SHP77 (cell line): ENCODE measurements at regions not wholly inside any gene's neighbourhood (a gene's known extent, or its start where the extent isn't known, plus 50 kb on each side); places are given as distances from the start of the nearest gene placed in this dataset.
A peak's percentile ranks its signal among the peaks of the same experiment; 100 is the strongest.

Experiments used
- DNase-seq, 2 experiments: peaks; one replicate each; lab custom pipeline; 2025; lab: John Stamatoyannopoulos, UW

GRCh38 chr2:219692521-219692920 is 65.1 kb downstream of the SLC4A3 start:
- no peak for DNase-seq

DNA sequence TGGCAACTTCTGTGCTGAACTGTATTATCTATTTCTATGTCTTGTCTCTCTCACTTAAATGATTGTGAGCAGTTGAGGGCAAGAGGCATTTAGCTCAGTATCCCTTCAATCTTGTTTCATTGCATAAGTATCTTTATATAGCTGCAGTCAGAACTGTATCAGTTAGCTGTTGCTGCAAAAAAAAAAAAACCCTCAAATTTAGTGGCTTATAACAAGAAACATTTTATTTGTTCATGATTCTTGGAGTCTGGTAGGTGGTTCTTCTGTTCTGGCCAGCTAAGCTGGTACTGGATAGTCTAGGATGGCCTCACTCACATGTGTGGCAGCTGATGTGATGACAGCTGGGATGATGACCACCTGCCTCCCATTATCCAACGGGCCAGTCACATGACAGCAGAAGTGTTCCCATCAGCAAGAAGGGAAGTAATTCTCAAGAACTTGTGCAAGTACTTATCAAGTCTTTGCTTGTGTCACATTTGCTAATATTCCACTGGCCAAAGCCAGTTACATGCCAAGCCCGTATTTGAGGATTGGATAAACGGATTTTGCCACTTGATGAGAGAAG is 67.8 kb downstream of the SLC4A3 start:
- peak in 1 of 2 experiments; percentile 7 for DNase-seq

GRCh38 chr2:219697811-219698747 is 70.6 kb downstream of the SLC4A3 start:
- no peak for DNase-seq

DNA sequence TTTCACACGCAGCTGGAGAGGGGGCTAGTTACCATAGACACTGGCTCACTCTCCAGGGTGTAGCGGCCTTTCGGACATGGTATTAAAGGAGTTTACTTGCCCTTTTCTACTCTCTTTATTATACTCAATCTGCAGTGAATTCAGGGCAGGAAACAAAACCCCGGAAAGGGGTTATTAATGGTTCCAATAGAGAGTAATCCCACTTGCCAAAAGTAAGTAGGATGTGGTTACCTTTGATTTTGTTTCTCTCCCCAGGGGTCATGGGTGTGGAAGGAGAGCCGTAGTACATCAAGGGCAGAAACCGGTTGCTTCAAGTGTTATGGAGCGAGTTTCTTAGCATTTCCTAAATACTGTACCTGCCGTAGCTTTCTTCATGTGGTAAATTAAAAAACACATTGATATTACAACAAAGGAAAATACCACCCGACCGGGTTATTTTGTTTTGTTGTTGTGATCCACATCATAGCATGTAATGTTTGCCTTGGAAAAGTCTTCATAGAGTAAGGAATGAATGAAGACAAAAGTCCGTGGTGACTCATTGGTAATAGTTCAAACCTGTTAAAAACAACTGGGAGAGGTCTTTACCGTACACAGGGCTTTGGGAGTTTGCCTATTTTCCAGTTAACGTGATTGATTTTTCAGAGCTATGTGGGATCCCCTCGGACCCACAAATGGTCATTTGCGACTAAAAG is 71.5 kb downstream of the SLC4A3 start:
- DNase-seq: no peak

- no peak for DNase-seq
Measured at GRCh38 chr2:219699440-219699821, 72.0 kb downstream of the SLC4A3 start.

DNA sequence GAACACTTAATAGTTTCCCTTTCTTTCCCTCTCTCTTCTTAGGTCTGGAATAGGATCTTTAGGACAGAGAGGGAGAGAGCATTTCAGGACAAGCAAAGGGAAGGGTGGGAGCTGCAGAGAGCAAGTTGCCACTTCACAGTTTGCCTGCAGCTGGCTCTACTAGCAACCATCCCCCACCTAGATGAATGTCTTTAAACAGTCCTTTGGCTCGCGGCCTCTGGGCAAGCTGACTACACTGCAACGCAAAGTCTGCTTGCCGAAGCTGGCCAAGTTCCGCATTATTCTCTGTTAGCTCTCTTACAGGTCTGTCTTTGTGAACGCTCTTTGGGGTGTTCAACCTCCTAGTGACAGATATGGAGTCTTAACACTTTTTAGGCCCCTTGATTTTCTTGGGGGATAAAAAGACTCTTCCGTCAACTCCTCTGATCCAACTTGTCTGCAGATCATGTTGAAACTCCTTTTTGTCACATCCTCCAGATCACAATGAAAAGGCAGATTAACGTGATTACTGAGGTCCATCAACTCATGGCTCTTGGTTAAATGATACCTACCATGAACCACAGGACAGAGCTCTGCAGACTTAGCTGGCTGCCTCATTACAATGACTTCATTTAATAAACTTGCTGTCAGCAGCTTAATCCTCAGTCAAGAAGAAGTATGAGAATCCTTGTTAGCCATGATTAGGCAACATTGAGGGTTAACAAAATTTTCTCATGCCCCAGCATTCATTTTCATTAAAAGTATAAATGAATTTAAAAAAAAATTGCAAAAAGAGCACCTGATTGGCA is 74.6 kb downstream of the SLC4A3 start:
- peak in 1 of 2 experiments; percentile 27 for DNase-seq

DNA sequence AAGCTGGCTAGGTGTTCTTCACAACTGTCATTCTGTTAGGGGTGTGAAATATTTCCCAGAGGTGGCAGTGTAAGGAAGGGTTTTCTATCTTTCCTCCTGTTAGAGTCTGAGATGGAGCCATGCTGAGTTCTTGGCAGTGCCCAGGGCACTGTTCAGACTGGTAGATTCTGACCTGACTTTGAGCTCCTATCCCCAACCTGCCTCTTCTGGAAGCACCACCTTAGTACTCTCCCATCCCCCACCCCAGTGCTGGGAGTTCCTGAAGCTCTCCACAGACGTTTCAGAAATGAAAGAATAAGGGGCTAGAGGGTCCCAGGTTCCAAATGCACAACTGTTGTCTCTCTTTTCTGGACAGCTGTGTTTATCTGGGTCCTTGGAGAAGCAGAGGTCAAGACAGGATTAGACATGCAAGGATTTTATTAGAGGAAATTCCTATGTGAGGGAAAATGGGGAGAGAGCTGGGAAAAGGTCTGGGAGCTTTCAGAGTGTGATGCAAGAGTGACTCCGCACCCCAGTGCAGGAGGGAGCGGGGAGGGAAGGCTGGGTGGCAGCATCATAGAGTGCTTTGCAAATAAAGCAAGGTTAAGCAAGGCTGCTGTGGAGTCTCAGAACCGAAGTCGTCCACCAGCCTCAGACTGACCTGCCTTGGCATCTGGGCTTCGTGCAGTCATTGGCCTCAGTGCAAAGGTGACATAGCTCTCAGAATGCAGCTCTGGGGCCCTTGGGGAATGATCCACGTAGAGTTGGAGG is 75.5 kb downstream of the SLC4A3 start:
- no peak for DNase-seq

DNA sequence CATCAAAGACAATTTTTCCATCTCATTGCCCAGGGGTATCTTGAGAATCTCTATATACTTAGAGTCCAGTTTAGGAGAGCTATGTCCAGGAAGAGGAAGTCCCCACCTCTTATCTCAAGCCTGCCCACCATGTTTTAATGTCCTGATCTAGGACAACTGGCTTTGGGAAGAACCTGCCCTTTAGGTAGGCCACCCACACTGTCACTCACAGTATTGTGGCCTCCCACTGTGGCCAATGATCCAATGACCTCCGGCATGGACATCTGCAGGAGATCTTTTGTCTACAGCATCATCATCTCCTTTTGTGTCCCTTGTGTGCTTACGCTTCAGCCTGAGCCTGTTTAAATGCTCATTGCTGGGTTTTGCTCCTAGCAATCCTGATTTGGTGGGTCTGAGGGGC is 77.4 kb downstream of the SLC4A3 start:
- no peak for DNase-seq

GRCh38 chr2:219706823-219707281 is 79.4 kb downstream of the SLC4A3 start:
- no peak for DNase-seq

GRCh38 chr2:219707496-219708285 is 80.3 kb downstream of the SLC4A3 start:
- no peak for DNase-seq

DNA sequence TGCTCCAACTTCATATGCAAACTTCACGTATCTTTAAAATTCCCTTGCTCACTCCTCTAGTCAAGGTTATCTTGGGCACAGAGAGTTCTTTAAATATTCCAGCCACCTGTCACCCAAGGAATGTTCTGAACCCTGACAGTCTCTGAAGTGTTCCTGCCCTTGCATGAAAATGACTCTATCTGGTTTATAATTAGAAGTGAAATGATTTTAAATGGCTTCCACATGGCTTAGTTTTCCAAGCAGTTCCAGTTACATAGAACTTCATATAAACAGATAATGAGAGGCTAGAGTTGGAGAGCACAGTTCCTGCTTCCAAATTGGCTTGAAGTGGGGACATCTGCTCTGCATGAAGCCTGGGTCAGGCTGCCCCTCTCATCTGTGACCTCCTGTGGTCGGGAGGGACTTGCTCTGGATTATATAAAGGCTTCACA is 81.9 kb downstream of the SLC4A3 start:
- no peak for DNase-seq

DNA sequence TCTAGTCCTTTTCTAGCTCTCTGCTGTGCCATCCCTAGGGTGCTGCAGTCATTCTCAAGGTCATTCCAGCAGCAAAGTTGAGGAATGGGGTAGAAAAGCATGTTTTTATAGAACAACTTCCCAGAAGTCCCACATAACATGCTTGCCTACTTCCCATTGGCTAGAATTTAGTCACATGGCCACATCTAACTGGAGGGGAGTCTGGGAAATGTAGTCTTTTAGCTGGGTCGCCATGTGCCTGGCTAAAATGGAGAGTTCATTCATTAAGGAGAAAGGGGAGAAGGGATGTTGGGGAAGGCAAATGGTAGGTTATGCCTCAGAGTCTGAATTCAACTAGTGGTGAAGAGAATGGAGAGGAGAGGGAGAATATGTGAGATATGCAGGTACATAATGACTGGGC is 85.7 kb downstream of the SLC4A3 start:
- no peak for DNase-seq

DNA sequence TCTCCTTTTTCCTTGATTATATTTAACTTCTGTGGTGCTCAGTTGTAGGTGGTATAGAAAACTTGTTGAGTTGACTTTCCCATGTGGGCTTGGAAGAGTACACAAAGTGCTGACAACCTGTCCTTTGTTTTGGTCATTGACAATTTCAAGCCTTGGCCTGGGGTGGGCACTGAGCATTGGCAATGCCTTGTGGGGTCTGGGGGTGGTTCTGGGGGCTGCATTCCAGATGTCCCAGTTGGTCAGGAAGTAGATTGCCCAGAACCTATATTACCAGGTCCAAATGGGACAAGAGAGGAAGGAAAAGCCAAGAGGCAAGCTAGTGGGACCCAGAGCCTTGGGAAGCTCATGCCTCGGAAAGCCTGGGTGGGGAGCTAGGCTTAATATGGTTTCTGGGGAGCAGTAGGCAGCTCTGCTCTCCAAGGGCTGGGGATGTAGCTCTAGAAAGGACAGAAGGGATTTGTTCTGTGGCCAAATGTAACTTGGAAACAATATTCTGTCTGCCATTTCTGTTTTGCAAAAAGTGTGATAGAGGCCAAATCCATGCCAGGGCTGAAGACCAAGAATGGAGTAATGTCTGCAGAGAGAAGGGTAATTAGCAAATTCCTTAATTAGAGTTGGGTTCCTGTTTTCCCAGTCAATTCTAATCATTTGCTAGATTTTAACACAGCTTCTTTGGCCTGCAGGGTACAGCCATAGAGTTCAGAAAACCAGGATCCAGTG is 87.4 kb downstream of the SLC4A3 start:
- DNase-seq: no peak

- no peak for DNase-seq
Measured at GRCh38 chr2:219718066-219718465, 90.6 kb downstream of the SLC4A3 start.

- DNase-seq: no peak
Measured at GRCh38 chr2:219719521-219719920, 92.1 kb downstream of the SLC4A3 start.

DNA sequence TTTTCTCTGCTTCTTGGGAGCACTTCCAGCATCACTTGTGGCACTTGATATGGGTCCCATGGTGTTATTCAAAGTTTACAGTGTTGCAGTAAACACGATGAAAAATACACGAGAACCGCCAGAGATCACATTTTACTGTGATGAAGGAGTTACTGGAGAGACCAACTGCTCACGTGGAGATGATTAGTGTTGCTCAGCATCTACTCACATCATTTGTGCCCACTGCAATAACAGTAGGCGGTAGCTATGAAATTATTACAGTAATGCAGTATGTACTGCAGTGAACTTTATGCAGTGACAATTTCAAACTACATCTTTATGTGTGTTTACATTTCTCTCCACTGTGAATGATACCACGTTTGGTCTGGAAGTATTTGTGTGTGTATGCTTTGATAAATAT is 93.5 kb downstream of the SLC4A3 start:
- DNase-seq: no peak

GRCh38 chr2:219722276-219722879 is 94.9 kb downstream of the SLC4A3 start:
- peak in 1 of 2 experiments; percentile 14 for DNase-seq

GRCh38 chr2:219723311-219723710 is 95.9 kb downstream of the SLC4A3 start:
- DNase-seq: no peak

- no peak for DNase-seq
Measured at GRCh38 chr2:219724628-219725027, 97.2 kb downstream of the SLC4A3 start.
